ENCODE measurements at regions not wholly inside any gene's neighbourhood (a gene's known extent, or its start where the extent isn't known, plus 50 kb on each side); places are given as distances from the start of the nearest gene placed in this dataset.

DNA sequence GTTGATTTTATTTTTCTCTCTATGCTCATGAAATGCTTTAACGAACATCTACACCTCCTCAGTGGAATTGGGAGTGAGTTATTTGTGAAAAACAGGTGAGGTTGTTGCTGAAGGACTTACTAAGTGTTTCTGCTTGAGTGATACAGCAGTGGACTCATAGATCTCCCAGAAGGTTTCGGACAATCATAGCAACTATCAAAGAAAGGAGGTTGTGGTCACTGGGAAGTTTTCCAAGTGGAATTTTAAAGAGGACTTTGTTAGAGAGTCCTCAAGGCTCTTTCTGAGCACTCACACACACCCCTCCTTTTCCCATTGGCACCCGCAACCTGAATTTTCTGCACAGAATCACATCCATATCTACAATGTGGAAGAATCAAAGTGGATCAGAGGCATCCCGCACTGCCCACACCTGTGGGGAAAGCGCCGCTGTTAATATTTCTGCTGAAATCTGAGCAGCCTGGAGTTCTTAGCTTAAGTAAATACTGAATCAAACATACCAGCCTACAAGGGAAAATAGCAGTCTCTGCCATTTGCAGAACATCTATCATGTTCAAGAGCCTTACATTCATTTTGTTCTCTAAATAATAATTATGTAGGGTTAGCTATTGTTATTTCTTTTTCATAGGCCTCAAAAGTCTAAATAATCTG lies 719.4 kb downstream of the DIAPH3 start:
- DNase-seq (ENCODE audit: low read depth, low spot score): no peak

DNA sequence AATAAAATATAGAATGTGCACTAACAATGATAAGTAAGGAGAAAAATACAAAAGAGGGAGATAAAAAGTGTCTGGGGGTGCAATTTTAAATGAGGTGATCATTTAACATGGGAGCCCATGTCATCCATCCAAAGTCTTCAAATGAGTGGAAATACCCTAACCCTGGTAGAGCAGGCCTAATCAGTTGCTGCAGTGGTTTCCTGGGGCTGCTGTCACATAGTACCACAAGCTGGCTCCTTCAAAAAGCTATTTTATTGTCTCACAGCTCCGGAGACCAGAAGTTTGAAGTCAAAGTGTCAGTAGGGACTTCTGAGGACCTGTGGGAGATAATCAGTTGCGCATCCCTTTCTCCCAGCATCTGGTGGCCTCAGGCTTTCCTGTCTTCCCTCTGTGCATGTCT lies 717.9 kb downstream of the DIAPH3 start:
- DNase-seq (ENCODE audit: low read depth, low spot score): no peak

DNA sequence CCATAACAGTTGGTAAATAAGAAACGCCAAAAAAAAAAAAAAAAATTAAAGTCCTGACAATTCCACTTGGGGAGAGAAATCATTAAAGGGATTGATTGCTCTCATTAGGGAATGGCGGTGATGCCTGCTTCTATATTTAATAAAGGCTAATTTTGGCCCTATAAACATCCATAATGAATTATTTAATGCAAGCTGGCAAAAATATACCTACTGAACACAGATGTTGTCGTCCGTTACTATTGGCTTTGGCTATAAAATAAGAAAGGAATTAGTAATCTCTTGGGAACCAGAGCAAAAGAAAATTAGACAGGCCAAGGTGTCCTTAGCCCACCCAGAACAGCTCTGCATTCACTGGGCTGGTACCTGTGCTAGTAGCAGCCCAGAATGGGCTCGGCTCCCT lies 717.3 kb downstream of the DIAPH3 start:
- DNase-seq (ENCODE audit: low read depth, low spot score): no peak

DNA sequence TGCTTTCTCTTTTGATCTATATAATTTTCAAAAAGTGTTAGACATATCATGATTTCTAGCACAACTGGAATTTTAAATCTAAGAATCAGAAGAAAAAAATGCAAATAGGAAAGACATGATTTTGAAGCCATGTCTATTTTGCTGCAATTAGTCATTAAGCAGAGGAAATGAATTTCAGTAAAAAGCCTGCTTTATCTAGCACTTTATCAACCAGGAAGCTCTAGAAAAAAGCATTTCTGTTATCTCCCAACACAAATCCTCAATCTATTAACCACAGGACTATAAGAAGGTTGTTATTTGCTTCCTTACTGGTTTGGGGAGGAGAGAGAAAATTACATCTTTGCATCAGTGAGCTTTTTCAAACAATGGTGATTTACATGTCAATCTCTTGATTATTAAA lies 716.7 kb downstream of the DIAPH3 start:
- DNase-seq (ENCODE audit: low read depth, low spot score): no peak

DNA sequence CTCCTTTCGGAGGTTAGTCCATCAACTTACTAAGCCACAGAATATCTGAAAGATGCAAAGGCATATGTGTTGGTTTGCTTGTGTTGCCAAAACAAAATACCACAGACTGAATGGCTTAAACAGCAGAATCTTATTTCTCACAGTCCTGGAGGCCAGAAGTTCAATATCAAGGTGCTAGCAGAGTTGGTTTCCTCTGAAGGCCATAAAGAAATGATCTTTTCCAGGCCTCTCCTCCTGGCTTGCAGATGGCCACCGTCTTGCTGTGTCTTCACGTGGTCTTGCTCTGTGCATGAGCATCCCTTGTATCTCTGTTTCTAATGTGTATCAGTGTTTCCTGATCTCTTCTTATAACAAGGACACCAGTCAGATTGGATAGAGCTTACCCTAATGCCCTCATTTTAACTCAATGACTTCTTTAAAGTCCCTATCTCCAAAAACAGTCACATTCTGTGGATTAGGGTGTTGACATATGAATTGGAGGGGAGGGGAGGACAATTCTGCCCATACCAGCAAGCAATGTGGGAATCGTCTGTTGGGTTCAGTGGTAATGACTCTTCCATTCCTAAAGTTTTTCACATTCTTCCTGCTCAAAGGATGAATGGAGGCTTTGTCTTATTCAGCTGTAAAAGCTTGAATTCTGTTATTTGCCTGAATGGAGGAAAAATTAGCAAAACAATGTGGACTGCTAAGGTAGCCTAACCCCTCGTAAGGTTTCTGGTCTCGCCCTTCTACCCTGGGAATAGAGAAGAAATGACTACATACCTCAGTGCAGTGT lies 715.7 kb downstream of the DIAPH3 start:
- DNase-seq (ENCODE audit: low read depth, low spot score): no peak

DNA sequence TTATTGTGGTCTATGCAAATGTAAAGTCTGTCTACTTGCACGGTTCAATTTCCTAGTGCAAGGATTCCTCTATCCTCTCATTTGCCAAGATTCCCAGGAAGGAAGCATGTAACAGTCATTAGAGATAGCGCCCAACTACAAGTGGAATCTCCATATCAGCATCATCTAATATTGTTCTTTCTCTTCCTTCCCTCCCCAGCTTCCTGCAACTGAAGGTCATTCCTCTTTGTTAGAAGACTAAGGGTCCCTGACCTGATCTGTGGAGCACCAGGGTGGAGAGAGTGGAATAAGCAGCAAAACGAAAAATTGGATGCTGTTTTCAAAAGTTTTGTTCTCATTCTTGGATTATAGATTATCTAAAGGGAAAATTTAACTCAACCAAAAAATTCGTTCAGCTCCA lies 714.0 kb downstream of the DIAPH3 start:
- no peak for DNase-seq (ENCODE audit: low read depth, low spot score)

DNA sequence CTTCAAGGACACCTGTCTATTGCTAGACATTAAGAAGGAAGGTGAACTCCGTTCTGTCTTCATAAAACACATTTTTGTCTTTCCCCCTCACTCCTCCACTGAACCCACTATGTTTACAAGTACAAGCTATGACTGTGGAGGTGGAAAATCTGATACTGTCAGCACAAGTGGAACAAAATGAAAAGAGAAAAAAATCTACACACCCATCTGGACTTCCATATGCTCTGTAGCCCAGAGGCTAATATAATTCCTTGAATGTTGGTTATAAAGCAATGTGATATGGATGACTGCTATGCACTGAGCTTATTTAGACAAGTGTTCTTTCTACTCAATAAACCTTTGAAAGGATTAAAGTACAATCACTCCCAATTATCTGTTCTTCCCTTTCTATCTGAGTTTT lies 713.5 kb downstream of the DIAPH3 start:
- no peak for DNase-seq (ENCODE audit: low read depth, low spot score)

DNA sequence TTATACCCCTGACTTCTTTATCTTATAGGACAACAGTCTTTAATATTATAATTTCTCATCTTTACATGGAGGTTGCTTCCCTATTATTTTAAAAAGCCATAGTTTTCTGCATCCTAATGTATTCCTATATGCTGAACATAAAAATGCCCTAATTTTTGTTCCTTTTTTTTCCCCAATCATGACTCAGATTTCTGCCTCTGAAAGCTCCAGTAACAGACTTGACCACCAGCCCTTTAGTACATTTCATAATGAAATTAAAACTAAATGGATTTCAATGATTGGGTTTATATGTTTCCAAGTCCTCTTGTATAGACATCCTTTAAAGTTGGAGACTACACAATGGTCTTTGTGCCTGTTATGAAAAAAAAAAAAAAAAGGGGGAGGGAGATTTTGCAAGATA lies 712.5 kb downstream of the DIAPH3 start:
- DNase-seq (ENCODE audit: low read depth, low spot score): no peak

DNA sequence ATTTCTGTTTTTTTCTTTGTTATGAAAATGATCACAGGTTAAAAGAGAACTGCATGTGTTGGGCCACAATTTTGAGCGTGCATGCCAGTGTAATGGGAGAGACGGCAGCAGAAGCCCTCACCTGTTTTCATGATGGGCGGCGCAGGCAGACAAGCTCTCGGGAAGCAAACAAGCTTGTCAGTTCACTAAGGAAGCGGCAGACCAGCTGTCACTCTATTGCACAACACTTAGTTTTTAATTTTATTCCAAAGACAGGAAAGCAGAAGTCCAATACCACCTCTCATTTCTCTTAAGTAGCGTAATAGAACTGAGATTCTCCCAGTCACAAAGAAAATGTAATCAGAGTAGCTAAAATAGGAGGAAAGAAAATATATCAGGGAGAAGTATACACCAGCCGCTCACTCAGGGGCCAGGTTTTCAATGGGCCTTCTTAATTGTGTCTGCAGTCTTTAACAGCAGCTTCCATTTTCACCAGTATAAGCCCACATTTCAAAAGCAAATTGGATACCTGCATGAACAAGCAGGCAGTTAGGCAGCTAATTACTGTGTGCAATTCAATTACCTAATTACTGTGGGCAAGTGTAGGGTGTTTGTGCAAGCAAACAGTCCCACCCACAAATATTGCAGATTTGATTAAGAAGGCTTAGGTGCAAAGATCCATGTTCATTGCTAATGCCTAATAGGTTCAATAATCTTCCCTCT lies 711.4 kb downstream of the DIAPH3 start:
- DNase-seq (ENCODE audit: low read depth, low spot score): no peak

DNA sequence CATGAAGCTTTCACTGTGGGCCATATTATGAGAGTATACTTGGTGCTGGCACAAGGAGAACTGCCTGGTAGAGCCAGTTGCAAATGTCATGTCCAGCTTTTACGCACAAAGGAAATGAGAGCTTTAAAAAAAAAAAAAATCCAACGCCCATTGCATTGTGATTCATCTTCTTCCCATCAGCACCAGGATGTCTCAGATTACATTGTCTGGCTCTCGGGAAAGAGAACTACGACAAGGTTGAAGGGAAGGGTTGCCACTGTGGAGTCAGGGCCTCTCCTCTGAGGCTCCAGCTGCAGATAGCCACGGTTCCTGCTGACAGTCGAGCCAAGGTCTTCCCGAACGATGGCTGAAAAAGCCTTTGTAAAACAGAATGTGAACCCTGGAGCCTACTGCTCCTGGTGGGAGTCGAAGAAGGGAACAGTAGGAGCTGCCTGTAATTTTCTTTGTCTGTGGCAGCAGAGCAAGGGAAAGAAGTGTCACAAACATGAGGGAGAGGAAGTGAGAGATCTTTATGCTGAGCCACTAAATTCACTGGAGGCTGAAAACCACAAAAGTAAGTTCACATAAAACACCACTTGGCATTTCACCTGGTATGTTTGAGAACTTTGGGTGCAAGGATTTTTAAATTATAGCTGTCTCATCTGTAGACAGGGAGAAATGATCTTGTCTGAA lies 704.7 kb downstream of the DIAPH3 start:
- DNase-seq (ENCODE audit: low read depth, low spot score): no peak

DNA sequence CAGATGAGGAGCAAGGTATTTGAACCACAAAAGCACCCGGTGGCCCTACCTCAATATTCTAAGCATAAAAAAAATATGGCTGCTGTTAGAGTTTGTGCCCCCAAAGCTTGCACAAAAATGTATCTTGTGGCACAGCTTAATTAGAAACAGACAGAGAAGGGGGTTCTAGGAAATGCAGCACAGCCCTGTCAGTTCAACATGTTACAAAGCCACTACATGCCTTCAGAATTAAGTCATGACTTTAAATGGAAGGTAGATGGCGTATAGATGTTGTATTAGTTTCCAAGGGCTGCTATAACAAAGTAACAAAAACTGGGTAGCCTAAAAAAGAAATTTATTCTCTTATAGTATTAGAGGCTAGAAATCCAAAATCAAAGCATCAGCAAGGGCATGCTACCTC lies 703.8 kb downstream of the DIAPH3 start:
- DNase-seq (ENCODE audit: low read depth, low spot score): no peak

DNA sequence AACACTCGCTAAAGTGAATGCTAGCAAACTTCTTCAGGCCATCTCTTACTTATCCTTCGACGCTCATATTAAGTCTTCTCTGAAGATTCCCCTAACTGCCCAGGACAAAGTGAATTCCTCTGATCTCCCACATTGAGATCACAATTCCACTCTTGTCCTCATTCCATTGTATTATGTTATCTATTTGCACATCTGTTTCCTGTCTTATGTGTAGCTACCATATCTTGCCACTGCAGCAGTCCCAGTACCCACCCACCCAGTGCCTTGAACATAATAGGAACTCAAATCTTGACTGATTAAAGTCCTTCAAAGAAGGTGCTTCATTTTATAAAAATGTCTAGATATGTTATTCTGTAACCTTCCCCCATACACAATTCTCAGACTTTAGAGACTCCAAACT lies 702.3 kb downstream of the DIAPH3 start:
- DNase-seq (ENCODE audit: low read depth, low spot score): no peak

DNA sequence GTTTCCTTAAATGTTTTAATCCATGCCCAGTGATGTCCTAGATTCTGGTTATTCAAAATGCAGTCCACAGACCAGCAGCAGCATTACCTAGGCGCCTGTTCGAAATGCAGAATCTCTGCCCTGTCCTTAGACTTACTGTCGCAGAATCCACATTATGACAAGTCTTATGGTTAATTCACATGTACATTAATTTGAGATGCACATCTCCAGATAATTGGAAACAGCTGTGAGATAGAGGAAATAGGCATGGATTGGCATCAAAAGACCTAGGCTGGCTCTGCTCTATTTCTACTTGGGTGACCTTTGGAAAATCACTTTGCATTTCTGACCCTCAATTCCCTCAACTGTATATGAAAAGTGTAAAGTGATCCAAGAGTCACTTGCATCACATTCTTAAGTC lies 700.7 kb downstream of the DIAPH3 start:
- DNase-seq (ENCODE audit: low read depth, low spot score): no peak

DNA sequence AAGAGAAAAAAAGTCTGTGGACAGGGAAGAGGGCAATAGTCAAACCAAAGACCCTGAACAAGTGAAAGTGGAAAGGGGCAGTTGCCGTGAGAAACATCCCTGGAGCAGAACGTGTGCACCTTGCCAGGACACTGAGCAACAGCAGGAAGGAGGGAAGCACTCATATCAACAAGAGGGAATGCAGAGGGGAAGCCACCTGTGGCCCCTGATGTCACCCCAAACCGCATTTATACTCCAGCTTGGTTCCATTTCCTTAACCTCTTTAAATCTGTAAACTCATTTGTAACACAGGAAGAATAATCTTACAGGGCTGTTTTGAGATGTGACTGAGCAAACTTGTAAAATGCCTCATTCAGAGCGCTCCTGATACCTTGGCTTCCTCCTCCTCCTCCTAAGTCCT lies 698.8 kb downstream of the DIAPH3 start:
- no peak for DNase-seq (ENCODE audit: low read depth, low spot score)

DNA sequence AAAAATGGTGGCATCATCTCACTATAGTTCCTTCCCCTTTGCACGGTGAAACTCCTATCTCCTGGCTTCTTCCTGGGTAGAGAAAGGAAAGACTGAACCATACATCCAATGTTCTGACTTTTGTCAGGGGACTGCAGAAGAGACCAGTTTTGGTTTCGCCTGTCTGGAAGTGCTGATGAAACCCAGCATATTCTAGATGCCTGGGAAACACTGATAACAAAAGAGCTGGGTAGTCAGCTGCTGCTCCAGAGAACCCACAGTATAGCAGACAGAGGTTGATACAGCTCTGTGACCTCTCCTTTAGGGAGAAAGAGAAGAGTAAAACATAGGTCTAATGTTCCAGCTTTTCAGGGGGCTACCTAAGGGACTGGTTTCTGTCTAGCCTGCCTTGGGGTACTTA lies 695.3 kb downstream of the DIAPH3 start:
- DNase-seq (ENCODE audit: low read depth, low spot score): no peak

DNA sequence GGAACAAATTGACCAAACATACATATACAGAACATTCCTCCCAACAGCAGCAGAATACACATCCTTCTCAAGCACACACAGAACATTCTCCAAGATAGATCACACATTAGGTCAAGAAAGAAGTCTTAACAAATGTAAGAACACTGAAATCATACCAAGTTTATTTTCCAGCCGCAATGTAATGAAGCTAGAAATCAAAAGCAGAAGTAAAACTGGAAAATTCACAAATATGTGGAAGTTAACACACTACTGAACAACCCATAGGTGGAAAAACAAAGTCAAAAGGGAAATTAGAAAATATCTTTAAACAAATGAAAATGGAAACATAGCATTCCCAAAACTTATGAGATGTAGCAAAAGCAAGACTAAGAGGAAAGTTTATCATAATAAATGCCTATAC lies 692.6 kb downstream of the DIAPH3 start:
- DNase-seq (ENCODE audit: low read depth, low spot score): no peak

DNA sequence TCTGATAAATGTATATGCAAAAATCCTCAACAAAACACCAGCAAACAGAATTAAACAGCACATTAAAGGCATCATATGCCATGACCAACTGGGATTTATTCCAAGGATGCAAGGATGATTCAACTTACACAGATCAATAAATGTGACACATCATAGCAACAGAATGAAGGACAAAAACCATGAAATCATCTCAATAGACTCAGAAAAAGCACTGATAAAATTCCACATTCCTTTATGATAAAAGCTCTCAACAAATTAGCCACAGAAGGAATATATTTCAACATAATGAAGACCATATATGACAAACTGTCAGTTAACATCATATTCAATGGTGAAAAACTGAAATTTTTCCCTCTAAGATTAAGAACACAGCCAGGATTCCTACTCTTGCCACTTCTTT lies 691.6 kb downstream of the DIAPH3 start:
- no peak for DNase-seq (ENCODE audit: low read depth, low spot score)

DNA sequence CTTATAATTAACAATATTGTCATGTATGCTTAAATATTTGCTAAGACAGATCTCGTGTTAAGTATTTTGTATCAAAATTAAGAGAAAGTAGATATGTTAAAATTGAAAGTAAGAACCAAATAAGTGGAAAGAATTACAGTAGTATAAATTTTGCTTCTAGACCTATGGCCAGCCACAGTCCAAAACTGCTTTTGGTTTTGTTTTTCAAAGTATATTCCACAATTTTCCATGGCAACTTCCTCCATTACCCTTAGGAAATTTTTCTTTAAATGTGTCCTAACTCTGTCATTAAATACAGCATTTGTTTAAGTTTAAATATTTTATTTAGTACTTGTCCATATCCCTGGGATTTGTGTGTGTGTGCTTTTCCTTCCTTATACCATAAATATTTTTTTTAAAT lies 689.0 kb downstream of the DIAPH3 start:
- DNase-seq (ENCODE audit: low read depth, low spot score): no peak

DNA sequence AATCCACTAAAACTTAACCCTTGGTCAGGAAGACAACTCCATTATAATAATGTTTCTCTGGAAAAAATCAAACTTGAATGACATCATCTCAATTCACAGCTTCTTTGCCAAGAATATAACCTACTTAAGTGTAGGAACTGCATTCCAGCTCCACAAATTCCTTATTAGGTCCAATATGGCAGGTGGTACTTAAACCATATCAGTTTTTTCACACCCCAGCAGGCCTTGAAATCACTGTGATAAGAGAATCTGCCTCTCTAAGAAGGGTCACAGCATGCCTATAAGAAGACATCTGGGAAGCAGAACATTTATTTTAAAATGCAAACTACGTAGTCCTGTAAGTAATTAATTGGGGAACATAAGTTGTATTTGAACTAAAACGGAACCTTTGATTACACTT lies 687.8 kb downstream of the DIAPH3 start:
- no peak for DNase-seq (ENCODE audit: low read depth, low spot score)

DNA sequence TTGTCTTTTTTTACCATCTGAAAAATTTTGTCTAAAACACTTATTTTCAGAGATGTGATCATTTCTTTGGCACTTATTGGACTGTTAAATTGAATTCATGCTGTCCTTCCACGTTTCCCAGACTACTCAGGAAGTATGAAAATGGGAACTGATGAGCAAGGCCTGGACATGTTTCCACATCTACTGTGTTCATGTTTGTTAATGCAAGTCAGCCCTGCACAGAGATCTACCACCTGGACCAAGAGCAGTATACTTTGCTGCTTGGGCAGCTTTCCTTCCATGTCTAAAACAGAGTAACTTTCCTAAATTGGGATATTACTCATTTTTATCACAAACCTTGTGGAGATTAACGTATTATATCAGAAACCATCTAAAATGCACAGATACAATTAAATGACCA lies 687.4 kb downstream of the DIAPH3 start:
- no peak for DNase-seq (ENCODE audit: low read depth, low spot score)

DNA sequence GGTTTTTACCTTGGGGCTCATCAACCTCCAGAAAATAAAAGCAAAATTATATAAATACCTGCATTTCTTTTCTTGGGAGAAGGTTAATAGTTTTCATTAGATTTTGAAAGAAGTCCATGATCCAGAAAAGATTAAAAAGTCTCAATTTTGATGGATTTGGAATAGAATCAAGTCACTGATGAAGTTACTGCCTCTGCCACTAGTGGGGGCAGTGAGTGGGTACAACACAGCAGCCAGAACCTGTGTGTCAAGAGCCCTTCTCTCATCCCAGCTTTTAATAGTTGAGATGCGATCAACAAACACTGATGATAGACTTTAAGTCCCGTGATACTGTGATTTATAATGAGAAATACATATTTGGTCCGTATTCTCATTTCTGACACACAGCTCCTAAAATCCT lies 686.7 kb downstream of the DIAPH3 start:
- no peak for DNase-seq (ENCODE audit: low read depth, low spot score)

DNA sequence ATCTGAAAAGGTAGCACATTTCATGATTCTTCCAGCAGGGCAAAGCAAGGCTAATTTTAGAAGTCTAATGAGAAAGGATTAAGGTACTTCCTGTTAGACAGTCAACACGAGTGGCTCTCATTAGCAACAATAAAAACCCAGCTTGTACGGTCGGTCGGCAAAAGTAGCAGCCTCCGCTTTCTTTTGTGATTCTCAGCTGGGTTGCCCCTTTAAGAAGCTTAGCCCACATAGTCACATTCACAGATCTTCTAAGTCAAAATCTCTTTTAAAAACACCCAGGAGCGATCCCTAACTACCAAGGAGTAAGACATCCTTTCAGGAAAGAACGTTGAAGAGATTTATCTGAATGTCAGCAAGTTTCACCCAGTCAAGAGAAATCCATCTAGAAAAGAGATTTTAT lies 684.8 kb downstream of the DIAPH3 start:
- no peak for DNase-seq (ENCODE audit: low read depth, low spot score)

DNA sequence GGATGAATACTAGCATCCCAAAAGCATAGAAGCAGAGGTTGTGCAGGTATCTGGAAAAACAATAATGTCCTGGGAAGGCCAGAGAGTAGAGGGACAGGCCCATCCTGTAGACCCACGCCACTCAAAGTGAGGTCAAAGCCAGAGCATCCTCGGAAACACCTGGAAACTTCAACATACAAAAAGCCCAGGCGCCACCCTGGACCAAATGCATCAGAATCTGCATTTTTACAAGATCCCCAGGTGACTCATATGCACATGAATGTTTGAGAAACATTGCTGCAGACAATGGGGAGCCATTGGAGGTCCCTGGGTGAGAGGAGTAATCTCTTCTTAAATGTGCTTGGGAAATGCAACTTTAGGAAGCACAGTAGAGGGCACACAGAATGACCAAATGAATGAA lies 684.1 kb downstream of the DIAPH3 start:
- DNase-seq (ENCODE audit: low read depth, low spot score): no peak
